Loucy (cell line): ENCODE measurements at regions not wholly inside any gene's neighbourhood (a gene's known extent, or its start where the extent isn't known, plus 50 kb on each side); places are given as distances from the start of the nearest gene placed in this dataset.

Experiments used
- CTCF ChIP-seq: fragments of 200-600 bp; sonication (generic); conservative IDR thresholded peaks from 2 replicates; pipeline ENCODE4 v1.5.1; 2014; ENCODE audit warnings: mild to moderate bottlenecking, antibody characterized with exemption, low read length
- EZH2phosphoT487 ChIP-seq: fragments of 200-600 bp; IDR thresholded peaks from 2 replicates; pipeline ENCODE4 v1.6.1; 2018; ENCODE audit warnings: antibody characterized with exemption, mild to moderate bottlenecking, moderate library complexity, borderline replicate concordance

- TF ChIP-seq CTCF (no peak), EZH2phosphoT487 (no peak)
Measured at GRCh38 chr11:27754035-27755017, 54.1 kb upstream of the BDNF start.
